GM21423 (cell line): ENCODE measurements at regions not wholly inside any gene's neighbourhood (a gene's known extent, or its start where the extent isn't known, plus 50 kb on each side); places are given as distances from the start of the nearest gene placed in this dataset.
"Not testable (repeated sequence)": the region's sequence is repeated elsewhere in the genome, so short reads cannot be mapped to it uniquely, and the experiment has no call there.

Experiments
- ATAC-seq: cut with Tn5 transposase; IDR thresholded peaks from one replicate; pipeline ENCODE4 v1.9.1; 2021; ENCODE audit warnings: mild to moderate bottlenecking, moderate library complexity; ENCODE audit not compliant: unreplicated experiment

GRCh38 chr18:11388755-11389680 is 220.4 kb upstream of the SLC35G4 start:
- no peak for ATAC-seq

- no peak for ATAC-seq
Observed at GRCh38 chr18:11387880-11388279, 221.5 kb upstream of the SLC35G4 start.

GRCh38 chr18:11383381-11383780 is 226.0 kb upstream of the SLC35G4 start:
- no peak for ATAC-seq

- ATAC-seq = no peak
Observed at GRCh38 chr18:11380968-11381367, 228.4 kb upstream of the SLC35G4 start.

GRCh38 chr18:11379660-11380059 is 229.7 kb upstream of the SLC35G4 start:
- ATAC-seq = no peak

GRCh38 chr18:11377766-11378540 is 228.6 kb upstream of the PIEZO2 start:
- no peak for ATAC-seq

GRCh38 chr18:11372163-11372562 is 222.8 kb upstream of the PIEZO2 start:
- ATAC-seq = no peak

GRCh38 chr18:11369556-11369955 is 220.2 kb upstream of the PIEZO2 start:
- no peak for ATAC-seq

GRCh38 chr18:11368020-11368419 is 218.7 kb upstream of the PIEZO2 start:
- no peak for ATAC-seq

GRCh38 chr18:11367351-11367750 is 218.0 kb upstream of the PIEZO2 start:
- no peak for ATAC-seq

GRCh38 chr18:11366410-11366809 is 217.0 kb upstream of the PIEZO2 start:
- no peak for ATAC-seq

GRCh38 chr18:11362856-11363255 is 213.5 kb upstream of the PIEZO2 start:
- ATAC-seq = no peak

GRCh38 chr18:11361862-11362261 is 212.5 kb upstream of the PIEZO2 start:
- ATAC-seq = not testable (repeated sequence)

- no peak for ATAC-seq
Observed at GRCh38 chr18:11357678-11358077, 208.3 kb upstream of the PIEZO2 start.

GRCh38 chr18:11344576-11344975 is 195.2 kb upstream of the PIEZO2 start:
- not testable (repeated sequence) for ATAC-seq

- no peak for ATAC-seq
Observed at GRCh38 chr18:11343096-11343495, 193.7 kb upstream of the PIEZO2 start.

- ATAC-seq = not testable (repeated sequence)
Observed at GRCh38 chr18:11342115-11342514, 192.7 kb upstream of the PIEZO2 start.

- ATAC-seq = no peak
Observed at GRCh38 chr18:11339188-11339775, 189.9 kb upstream of the PIEZO2 start.

- no peak for ATAC-seq
Observed at GRCh38 chr18:11336241-11336640, 186.9 kb upstream of the PIEZO2 start.

- ATAC-seq = no peak
Observed at GRCh38 chr18:11327391-11328009, 178.1 kb upstream of the PIEZO2 start.
